H1 (cell line): ENCODE measurements at regions not wholly inside any gene's neighbourhood (a gene's known extent, or its start where the extent isn't known, plus 50 kb on each side); places are given as distances from the start of the nearest gene placed in this dataset.

Source experiments
- EP300 ChIP-seq, 2 experiments: IDR thresholded peaks; 1 replicate in 1 of 2; 2 replicates in 1 of 2; pipeline ENCODE4 v1.6.1; 2011 to 2012; ENCODE audit warnings: low read depth in 2 of 2, low read length in 2 of 2, mild to moderate bottlenecking in 2 of 2, borderline replicate concordance in 1 of 2, inconsistent platforms in 1 of 2, moderate library complexity in 1 of 2
- EZH2 ChIP-seq: fragments of 200-600 bp; sonication (generic); IDR thresholded peaks from 2 replicates; pipeline ENCODE4 v1.7.1; 2012; ENCODE audit warnings: low read depth, mild to moderate bottlenecking, moderate library complexity, low read length, inconsistent platforms; ENCODE audit not compliant: severe bottlenecking
- GTF2F1 ChIP-seq: IDR thresholded peaks from 2 replicates; pipeline ENCODE4 v1.6.1; 2012; ENCODE audit warnings: low read depth, low read length, improper control_type of control experiment, borderline replicate concordance
- KDM4A ChIP-seq: IDR thresholded peaks from one replicate; pipeline ENCODE4 v1.7.1; 2012; ENCODE audit warnings: low read depth, mild to moderate bottlenecking, moderate library complexity, low read length, inconsistent platforms; ENCODE audit not compliant: severe bottlenecking
- POLR2A ChIP-seq, 2 experiments: IDR thresholded peaks; 1 replicate in 1 of 2; 2 replicates in 1 of 2; pipeline ENCODE4 v1.6.1; 2011; ENCODE audit warnings: low read depth in 2 of 2, low read length in 2 of 2, mild to moderate bottlenecking in 2 of 2; ENCODE audit errors: control extremely low read depth in 1 of 2
- RFX5 ChIP-seq: IDR thresholded peaks from 2 replicates; pipeline ENCODE4 v1.6.1; 2011; ENCODE audit warnings: low read depth, low read length, improper control_type of control experiment, borderline replicate concordance
- TAF7 ChIP-seq: optimal IDR thresholded peaks from 2 replicates; pipeline ENCODE3; 2011; ENCODE audit warnings: low read depth, mild to moderate bottlenecking, inconsistent platforms, low read length, moderate library complexity, borderline replicate concordance
- TCF12 ChIP-seq: IDR thresholded peaks from 2 replicates; pipeline ENCODE4 v1.6.1; 2011; ENCODE audit warnings: low read depth, mild to moderate bottlenecking, low read length
- TF ChIP-seq, protein P1 (sequence below), 3 experiments: IDR thresholded peaks; 1 replicate in 2 of 3; 2 replicates in 1 of 3; pipeline versions ENCODE4 v1.5.1 to v1.6.1; 2011; ENCODE audit warnings: low read length in 3 of 3, mild to moderate bottlenecking in 3 of 3, inconsistent platforms in 2 of 3, low read depth in 1 of 3, moderate library complexity in 1 of 3; ENCODE audit not compliant: insufficient read depth in 1 of 3; ENCODE audit errors: control extremely low read depth in 1 of 3
- TF ChIP-seq, protein P2 (sequence below): IDR thresholded peaks from 2 replicates; pipeline ENCODE4 v1.6.1; 2011; ENCODE audit warnings: low read depth, mild to moderate bottlenecking, low read length; ENCODE audit not compliant: insufficient read depth
- TF ChIP-seq, protein P3 (sequence below): fragments of 300-600 bp; sonication (generic); IDR thresholded peaks from 2 replicates; pipeline ENCODE4 v1.7.1; 2012; ENCODE audit warnings: low read length, moderate library complexity, mild to moderate bottlenecking, inconsistent platforms; ENCODE audit not compliant: insufficient replicate concordance

DNA sequence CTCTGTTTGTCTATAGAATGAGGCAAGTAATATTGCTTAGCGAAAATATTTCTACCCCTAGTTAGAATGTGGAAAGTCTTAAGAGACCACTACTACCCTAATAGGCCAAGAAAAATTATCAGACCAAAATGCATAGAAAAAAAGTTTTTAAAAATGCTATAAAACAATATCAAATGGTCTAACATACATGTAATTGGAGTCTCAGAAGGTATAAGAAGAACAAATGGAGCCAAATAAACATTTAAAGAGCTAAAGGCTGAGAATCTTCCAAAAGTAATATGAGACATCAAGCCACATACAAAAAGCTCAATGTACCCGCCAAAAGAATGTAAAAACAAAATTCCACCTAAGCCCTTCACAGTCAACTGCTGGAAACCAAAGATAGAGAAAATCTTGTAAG, 133.5 kb upstream of the GADL1 start:
- TF ChIP-seq GTF2F1: no peak
- TF ChIP-seq, protein P1, sequence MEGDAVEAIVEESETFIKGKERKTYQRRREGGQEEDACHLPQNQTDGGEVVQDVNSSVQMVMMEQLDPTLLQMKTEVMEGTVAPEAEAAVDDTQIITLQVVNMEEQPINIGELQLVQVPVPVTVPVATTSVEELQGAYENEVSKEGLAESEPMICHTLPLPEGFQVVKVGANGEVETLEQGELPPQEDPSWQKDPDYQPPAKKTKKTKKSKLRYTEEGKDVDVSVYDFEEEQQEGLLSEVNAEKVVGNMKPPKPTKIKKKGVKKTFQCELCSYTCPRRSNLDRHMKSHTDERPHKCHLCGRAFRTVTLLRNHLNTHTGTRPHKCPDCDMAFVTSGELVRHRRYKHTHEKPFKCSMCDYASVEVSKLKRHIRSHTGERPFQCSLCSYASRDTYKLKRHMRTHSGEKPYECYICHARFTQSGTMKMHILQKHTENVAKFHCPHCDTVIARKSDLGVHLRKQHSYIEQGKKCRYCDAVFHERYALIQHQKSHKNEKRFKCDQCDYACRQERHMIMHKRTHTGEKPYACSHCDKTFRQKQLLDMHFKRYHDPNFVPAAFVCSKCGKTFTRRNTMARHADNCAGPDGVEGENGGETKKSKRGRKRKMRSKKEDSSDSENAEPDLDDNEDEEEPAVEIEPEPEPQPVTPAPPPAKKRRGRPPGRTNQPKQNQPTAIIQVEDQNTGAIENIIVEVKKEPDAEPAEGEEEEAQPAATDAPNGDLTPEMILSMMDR (IDR thresholded peaks at IDR 0.05; ENCODE audit: control extremely low read depth in 1 of 3, insufficient read depth in 1 of 3, low read depth in 1 of 3, low read length in 3 of 3): no peak
- no peak for TF ChIP-seq EZH2
- TF ChIP-seq, protein P2, sequence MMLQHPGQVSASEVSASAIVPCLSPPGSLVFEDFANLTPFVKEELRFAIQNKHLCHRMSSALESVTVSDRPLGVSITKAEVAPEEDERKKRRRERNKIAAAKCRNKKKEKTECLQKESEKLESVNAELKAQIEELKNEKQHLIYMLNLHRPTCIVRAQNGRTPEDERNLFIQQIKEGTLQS: no peak
- TF ChIP-seq POLR2A (IDR thresholded peaks at IDR 0.05; ENCODE audit: control extremely low read depth in 1 of 2, low read depth in 2 of 2, low read length in 2 of 2): no peak
- TF ChIP-seq, protein P3, sequence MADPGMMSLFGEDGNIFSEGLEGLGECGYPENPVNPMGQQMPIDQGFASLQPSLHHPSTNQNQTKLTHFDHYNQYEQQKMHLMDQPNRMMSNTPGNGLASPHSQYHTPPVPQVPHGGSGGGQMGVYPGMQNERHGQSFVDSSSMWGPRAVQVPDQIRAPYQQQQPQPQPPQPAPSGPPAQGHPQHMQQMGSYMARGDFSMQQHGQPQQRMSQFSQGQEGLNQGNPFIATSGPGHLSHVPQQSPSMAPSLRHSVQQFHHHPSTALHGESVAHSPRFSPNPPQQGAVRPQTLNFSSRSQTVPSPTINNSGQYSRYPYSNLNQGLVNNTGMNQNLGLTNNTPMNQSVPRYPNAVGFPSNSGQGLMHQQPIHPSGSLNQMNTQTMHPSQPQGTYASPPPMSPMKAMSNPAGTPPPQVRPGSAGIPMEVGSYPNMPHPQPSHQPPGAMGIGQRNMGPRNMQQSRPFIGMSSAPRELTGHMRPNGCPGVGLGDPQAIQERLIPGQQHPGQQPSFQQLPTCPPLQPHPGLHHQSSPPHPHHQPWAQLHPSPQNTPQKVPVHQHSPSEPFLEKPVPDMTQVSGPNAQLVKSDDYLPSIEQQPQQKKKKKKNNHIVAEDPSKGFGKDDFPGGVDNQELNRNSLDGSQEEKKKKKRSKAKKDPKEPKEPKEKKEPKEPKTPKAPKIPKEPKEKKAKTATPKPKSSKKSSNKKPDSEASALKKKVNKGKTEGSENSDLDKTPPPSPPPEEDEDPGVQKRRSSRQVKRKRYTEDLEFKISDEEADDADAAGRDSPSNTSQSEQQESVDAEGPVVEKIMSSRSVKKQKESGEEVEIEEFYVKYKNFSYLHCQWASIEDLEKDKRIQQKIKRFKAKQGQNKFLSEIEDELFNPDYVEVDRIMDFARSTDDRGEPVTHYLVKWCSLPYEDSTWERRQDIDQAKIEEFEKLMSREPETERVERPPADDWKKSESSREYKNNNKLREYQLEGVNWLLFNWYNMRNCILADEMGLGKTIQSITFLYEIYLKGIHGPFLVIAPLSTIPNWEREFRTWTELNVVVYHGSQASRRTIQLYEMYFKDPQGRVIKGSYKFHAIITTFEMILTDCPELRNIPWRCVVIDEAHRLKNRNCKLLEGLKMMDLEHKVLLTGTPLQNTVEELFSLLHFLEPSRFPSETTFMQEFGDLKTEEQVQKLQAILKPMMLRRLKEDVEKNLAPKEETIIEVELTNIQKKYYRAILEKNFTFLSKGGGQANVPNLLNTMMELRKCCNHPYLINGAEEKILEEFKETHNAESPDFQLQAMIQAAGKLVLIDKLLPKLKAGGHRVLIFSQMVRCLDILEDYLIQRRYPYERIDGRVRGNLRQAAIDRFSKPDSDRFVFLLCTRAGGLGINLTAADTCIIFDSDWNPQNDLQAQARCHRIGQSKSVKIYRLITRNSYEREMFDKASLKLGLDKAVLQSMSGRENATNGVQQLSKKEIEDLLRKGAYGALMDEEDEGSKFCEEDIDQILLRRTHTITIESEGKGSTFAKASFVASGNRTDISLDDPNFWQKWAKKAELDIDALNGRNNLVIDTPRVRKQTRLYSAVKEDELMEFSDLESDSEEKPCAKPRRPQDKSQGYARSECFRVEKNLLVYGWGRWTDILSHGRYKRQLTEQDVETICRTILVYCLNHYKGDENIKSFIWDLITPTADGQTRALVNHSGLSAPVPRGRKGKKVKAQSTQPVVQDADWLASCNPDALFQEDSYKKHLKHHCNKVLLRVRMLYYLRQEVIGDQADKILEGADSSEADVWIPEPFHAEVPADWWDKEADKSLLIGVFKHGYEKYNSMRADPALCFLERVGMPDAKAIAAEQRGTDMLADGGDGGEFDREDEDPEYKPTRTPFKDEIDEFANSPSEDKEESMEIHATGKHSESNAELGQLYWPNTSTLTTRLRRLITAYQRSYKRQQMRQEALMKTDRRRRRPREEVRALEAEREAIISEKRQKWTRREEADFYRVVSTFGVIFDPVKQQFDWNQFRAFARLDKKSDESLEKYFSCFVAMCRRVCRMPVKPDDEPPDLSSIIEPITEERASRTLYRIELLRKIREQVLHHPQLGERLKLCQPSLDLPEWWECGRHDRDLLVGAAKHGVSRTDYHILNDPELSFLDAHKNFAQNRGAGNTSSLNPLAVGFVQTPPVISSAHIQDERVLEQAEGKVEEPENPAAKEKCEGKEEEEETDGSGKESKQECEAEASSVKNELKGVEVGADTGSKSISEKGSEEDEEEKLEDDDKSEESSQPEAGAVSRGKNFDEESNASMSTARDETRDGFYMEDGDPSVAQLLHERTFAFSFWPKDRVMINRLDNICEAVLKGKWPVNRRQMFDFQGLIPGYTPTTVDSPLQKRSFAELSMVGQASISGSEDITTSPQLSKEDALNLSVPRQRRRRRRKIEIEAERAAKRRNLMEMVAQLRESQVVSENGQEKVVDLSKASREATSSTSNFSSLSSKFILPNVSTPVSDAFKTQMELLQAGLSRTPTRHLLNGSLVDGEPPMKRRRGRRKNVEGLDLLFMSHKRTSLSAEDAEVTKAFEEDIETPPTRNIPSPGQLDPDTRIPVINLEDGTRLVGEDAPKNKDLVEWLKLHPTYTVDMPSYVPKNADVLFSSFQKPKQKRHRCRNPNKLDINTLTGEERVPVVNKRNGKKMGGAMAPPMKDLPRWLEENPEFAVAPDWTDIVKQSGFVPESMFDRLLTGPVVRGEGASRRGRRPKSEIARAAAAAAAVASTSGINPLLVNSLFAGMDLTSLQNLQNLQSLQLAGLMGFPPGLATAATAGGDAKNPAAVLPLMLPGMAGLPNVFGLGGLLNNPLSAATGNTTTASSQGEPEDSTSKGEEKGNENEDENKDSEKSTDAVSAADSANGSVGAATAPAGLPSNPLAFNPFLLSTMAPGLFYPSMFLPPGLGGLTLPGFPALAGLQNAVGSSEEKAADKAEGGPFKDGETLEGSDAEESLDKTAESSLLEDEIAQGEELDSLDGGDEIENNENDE: no peak
- no peak for TF ChIP-seq RFX5
- no peak for TF ChIP-seq EP300 (IDR thresholded peaks at IDR 0.05; ENCODE audit: borderline replicate concordance in 1 of 2, low read depth in 2 of 2, low read length in 2 of 2)
- no peak for TF ChIP-seq TAF7
- no peak for TF ChIP-seq KDM4A
- no peak for TF ChIP-seq TCF12
